Lung (tissue), 11 donors: ENCODE measurements at regions not wholly inside any gene's neighbourhood (a gene's known extent, or its start where the extent isn't known, plus 50 kb on each side); places are given as distances from the start of the nearest gene placed in this dataset.

Experiments
- ATAC-seq: fragments of 200-7000 bp; cut with Tn5 transposase; one replicate; pipeline ENCODE4 v1.9.1; 2020; ENCODE audit warnings: moderate number of reproducible peaks; ENCODE audit not compliant: insufficient read depth, low FRiP score
- DNase-seq, 3 donors: peaks; one replicate each; pipeline ENCODE4 v3.0.0-alpha.2; 2013 to 2017
- H3K27ac ChIP-seq, 2 donors: one replicate each; pipeline ENCODE4 v1.5.1; 2013; ENCODE audit warnings: mild to moderate bottlenecking in 2 of 2, moderate library complexity in 2 of 2, control low read depth in 1 of 2, inconsistent platforms in 1 of 2, low read depth in 1 of 2, low read length in 1 of 2
- H3K27me3 ChIP-seq, 3 donors: one replicate each; pipeline ENCODE4 v1.5.1; 2013; ENCODE audit warnings: low read length in 2 of 3; ENCODE audit not compliant: control insufficient read depth in 3 of 3, insufficient read depth in 3 of 3
- H3K36me3 ChIP-seq, 4 donors: one replicate each; pipeline ENCODE4 v1.5.1; 2013; ENCODE audit warnings: low read length in 4 of 4, mild to moderate bottlenecking in 1 of 4, moderate library complexity in 1 of 4; ENCODE audit not compliant: control insufficient read depth in 4 of 4, insufficient read depth in 4 of 4
- H3K4me1 ChIP-seq, 5 donors: one replicate each; pipeline ENCODE4 v1.5.1; 2013; ENCODE audit warnings: low read length in 5 of 5, mild to moderate bottlenecking in 2 of 5, moderate library complexity in 1 of 5; ENCODE audit not compliant: control insufficient read depth in 5 of 5, insufficient read depth in 5 of 5
- H3K4me3 ChIP-seq: one replicate; pipeline ENCODE4 v1.5.1; 2013; ENCODE audit warnings: mild to moderate bottlenecking, control low read depth, moderate library complexity
- H3K9ac ChIP-seq, 2 donors: one replicate each; pipeline ENCODE4 v1.5.1; 2013; ENCODE audit warnings: low read length in 2 of 2, control low read depth in 1 of 2; ENCODE audit not compliant: insufficient read depth in 1 of 2
- H3K9me3 ChIP-seq, 4 donors: one replicate each; pipeline ENCODE4 v1.5.1; 2013; ENCODE audit warnings: low read length in 3 of 4, mild to moderate bottlenecking in 1 of 4, moderate library complexity in 1 of 4; ENCODE audit not compliant: control insufficient read depth in 4 of 4, insufficient read depth in 3 of 4
- WGBS, 2 donors: extraction: QIAGEN DNeasy Blood & Tissue Kit; methylation state at CpG; one replicate each; pipeline ENCODE4 v1.1.7; 2013; 5-methylcytosine and 5-hydroxymethylcytosine counted together
- TF ChIP-seq, protein P1 (sequence below): IDR thresholded peaks from 2 replicates; pipeline ENCODE4 v1.5.1; 2012; ENCODE audit warnings: mild to moderate bottlenecking; ENCODE audit errors: control extremely low read depth, extremely low read depth
- donor health status: control.
- donor health status: control.
- donor health status: Bipolar disorder and iron deficiency.
- donor health status: healthy.
- donor health status: DM: yes; HTN: yes; CAD: no.

DNA sequence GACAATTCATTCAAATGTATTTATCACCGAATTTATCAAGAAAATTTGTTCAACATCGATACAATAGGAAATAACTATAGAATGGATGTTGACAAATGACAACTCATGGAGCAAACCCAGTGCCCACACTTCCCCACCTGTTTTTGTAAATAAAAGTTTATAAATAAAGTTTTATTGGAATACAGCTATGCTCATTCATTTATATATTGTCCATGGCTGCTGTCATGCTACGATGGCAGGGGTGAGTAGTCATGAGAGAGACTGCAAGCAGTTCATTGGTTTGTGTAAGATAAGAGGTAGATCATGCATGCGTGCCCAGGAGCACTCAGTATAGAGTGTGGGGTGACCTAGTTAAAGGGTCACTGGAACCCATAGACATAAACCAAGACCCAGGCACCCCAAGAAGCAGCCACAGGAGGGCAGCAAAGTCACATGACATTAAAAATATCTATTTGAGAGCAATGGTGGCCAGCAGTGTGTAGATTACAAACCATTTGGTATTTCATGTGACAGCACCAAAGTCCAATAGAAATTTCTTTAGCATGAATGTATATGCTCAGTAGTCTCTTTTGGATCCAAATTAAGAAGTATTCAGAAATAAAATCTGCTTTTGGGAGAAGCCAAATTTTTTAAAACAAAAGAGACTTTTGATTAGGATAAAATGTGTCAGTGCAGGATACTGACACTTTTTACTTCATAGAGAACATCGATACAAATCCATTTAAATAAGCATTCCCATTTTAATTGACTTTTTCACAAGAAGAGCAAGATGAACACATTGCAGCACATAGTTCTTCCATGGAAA lies 794.8 kb downstream of the MCTP2 start:
- peak; percentile 47 to 65 (median 61) for DNase-seq
- H3K27me3 ChIP-seq = no peaks in the 10 kb centered on the region
- 90 to 94% methylated on average over 5 of the region's 5 CpGs for WGBS, 2 donors
- H3K27ac ChIP-seq = no peak overlapping the region
- no peak overlapping the region for H3K4me3 ChIP-seq
- ATAC-seq = no peak
- H3K9me3 ChIP-seq = peaks cover 0 to 4% (median 1%) of the 10 kb centered on the region in 4 donors
- H3K9ac ChIP-seq = no peak overlapping the region
- TF ChIP-seq, protein P1, sequence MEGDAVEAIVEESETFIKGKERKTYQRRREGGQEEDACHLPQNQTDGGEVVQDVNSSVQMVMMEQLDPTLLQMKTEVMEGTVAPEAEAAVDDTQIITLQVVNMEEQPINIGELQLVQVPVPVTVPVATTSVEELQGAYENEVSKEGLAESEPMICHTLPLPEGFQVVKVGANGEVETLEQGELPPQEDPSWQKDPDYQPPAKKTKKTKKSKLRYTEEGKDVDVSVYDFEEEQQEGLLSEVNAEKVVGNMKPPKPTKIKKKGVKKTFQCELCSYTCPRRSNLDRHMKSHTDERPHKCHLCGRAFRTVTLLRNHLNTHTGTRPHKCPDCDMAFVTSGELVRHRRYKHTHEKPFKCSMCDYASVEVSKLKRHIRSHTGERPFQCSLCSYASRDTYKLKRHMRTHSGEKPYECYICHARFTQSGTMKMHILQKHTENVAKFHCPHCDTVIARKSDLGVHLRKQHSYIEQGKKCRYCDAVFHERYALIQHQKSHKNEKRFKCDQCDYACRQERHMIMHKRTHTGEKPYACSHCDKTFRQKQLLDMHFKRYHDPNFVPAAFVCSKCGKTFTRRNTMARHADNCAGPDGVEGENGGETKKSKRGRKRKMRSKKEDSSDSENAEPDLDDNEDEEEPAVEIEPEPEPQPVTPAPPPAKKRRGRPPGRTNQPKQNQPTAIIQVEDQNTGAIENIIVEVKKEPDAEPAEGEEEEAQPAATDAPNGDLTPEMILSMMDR = peak; percentile 10
- H3K4me1 ChIP-seq = no peaks in the 10 kb centered on the region
- H3K36me3 ChIP-seq = no peaks in the 10 kb centered on the region

DNA sequence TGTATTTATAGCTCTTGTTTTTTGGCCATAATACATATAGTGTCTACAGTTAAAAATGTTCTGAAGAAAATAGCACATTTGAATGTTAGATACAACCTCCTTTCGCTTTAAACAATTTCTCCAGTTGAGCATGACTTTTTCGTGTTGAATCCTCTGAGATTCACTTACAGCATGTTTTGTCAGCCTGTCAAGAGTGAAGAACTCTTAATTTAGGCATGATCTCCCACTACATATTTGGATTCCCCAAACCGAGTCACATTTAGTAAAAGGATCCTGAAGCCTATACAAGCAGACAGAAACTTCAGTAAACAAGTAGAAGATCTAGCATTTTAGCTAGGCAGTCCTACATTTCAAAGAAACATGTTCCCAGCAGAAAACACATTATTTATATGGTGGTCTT lies 796.6 kb downstream of the MCTP2 start:
- TF ChIP-seq, protein P1 = no peak
- DNase-seq (no peak), ATAC-seq (no peak)
- Histone ChIP-seq H3K9me3 (peaks cover 0 to 4% (median 0%) of the 10 kb centered on the region in 4 donors), H3K4me1 (no peaks in the 10 kb centered on the region), H3K9ac (no peak overlapping the region), H3K4me3 (no peak overlapping the region), H3K27me3 (no peaks in the 10 kb centered on the region), H3K36me3 (no peaks in the 10 kb centered on the region), H3K27ac (no peak overlapping the region)
- 80 to 86% methylated on average over 3 of the region's 3 CpGs for WGBS, 2 donors

DNA sequence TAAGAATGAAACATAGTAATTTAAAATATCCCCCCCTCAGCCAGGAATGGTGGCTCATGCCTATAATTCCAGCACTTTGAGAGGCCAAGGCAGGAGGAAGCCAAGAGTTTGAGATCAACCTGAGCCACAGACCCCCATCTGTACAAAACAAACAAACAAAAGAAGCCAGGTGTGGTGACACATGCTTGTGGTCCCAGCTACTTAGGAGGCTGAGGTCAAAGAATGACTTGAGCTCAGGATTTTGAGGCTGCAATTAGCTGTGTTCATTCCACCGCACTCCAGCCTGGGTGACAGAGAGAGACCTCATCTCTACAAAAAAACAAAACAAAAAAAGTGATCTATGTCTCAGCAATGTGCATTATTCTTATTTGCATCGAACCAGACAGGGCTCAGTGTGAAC lies 800.8 kb downstream of the MCTP2 start:
- ATAC-seq (no peak), DNase-seq (no peak)
- H3K4me3 ChIP-seq = no peak overlapping the region
- no peaks in the 10 kb centered on the region for H3K27me3 ChIP-seq
- no peak overlapping the region for H3K27ac ChIP-seq
- WGBS, 2 donors = 80 to 85% methylated on average over 2 of the region's 2 CpGs
- peaks cover 0 to 12% (median 0%) of the 10 kb centered on the region in 5 donors for H3K4me1 ChIP-seq
- TF ChIP-seq, protein P1 = no peak
- H3K36me3 ChIP-seq = no peaks in the 10 kb centered on the region
- no peak overlapping the region for H3K9ac ChIP-seq
- peaks cover 0 to 4% (median under 1%) of the 10 kb centered on the region in 4 donors for H3K9me3 ChIP-seq
